K562 (cell line): ENCODE measurements at regions not wholly inside any gene's neighbourhood (a gene's known extent, or its start where the extent isn't known, plus 50 kb on each side); places are given as distances from the start of the nearest gene placed in this dataset.

Experiments
- ATAC-seq: fragments of 200-7000 bp; cut with Tn5 transposase; 3 replicates; pipeline ENCODE4 v1.9.1; 2020; ENCODE audit warnings: moderate library complexity
- BruUV-seq: library from RNA; stranded (reverse); fragments of 400-500 nt; replicated peaks from 2 replicates; lab custom pipeline; 2021; lab: Mats Ljungman, UMichigan
- CTCF ChIA-PET: fragments of 300-600 bp; formaldehyde crosslinking; extraction: SDS; loops from one replicate; lab custom pipeline; 2021; ENCODE audit warnings: low intra/inter-chr PET ratio; lab: Yijun Ruan, JAX
- POLR2A ChIA-PET: fragments of 300-600, 350-650 bp; sonication (Branson Sonifier 250); formaldehyde crosslinking; extraction: SDS; loops from one replicate; lab custom pipeline; 2021; ENCODE audit warnings: antibody characterized with exemption, inconsistent platforms; lab: Yijun Ruan, JAX
- DNase-seq, 4 experiments: peaks; one replicate each; pipeline versions ENCODE4 v3.0.0 to v3.0.0-alpha.2; 2011 to 2018; ENCODE audit warnings: low spot score in 3 of 4, mixed read lengths in 3 of 4; ENCODE audit errors: extremely low read depth in 1 of 4
- FAIRE-seq: peaks from 2 replicates; lab custom pipeline; 2011; peaks lifted over from hg19 to GRCh38; lab: Jason Lieb, UNC
- H2AFZ ChIP-seq: 2 replicates; pipeline ENCODE4 v1.6.0; 2011; ENCODE audit warnings: low read depth, low read length, control low read depth, inconsistent platforms
- H3K27ac ChIP-seq: fragments of 200-600 bp; 3 replicates; pipeline ENCODE4 v1.8.0; 2011; ENCODE audit warnings: low read depth, mild to moderate bottlenecking, control low read depth, inconsistent platforms, low read length, moderate library complexity, mixed read lengths; ENCODE audit errors: extremely low read depth
- H3K27me3 ChIP-seq, 2 experiments: fragments of 300-600 bp in 1 of 2; 2 replicates in 1 of 2; 3 replicates in 1 of 2; pipeline versions ENCODE4 v1.6.0 to v1.8.0; 2011; ENCODE audit warnings: inconsistent platforms in 2 of 2, low read length in 2 of 2, mild to moderate bottlenecking in 1 of 2, mixed read lengths in 1 of 2, moderate library complexity in 1 of 2; ENCODE audit not compliant: control insufficient read depth in 2 of 2, insufficient read depth in 2 of 2
- H3K36me3 ChIP-seq: fragments of 300-600 bp; 3 replicates; pipeline ENCODE4 v1.8.0; 2011; ENCODE audit warnings: mild to moderate bottlenecking, low read length, inconsistent platforms; ENCODE audit not compliant: control insufficient read depth, insufficient read depth
- H3K4me1 ChIP-seq, 2 experiments: fragments of 200-600 bp in 1 of 2; replicated peaks in 1 of 2; 2 replicates in 1 of 2; 3 replicates in 1 of 2; pipeline versions ENCODE4 v1.5.1 to v1.8.0; 2011; ENCODE audit warnings: inconsistent platforms in 2 of 2, low read length in 2 of 2, mild to moderate bottlenecking in 1 of 2, mixed read lengths in 1 of 2, moderate library complexity in 1 of 2; ENCODE audit not compliant: control insufficient read depth in 2 of 2, insufficient read depth in 2 of 2
- H3K4me2 ChIP-seq: 2 replicates; pipeline ENCODE4 v1.6.1; 2011; ENCODE audit warnings: low read length, control low read depth, inconsistent platforms, mixed read lengths; ENCODE audit not compliant: insufficient read depth
- H3K4me3 ChIP-seq: fragments of 200-600 bp; sonication (generic), shearing (Covaris generic); 2 replicates; pipeline ENCODE4 v1.5.1; 2016; ENCODE audit warnings: control low read depth, inconsistent platforms
- H3K79me2 ChIP-seq: fragments of 200-600 bp; 3 replicates; pipeline ENCODE4 v1.8.0; 2011; ENCODE audit warnings: low read length, inconsistent platforms; ENCODE audit not compliant: control insufficient read depth, insufficient read depth
- H3K9ac ChIP-seq, 2 experiments: 2 replicates each; pipeline versions ENCODE4 v1.6.0 to v1.6.1; 2011; ENCODE audit warnings: low read depth in 2 of 2, low read length in 2 of 2, control low read depth in 1 of 2, inconsistent platforms in 1 of 2, mild to moderate bottlenecking in 1 of 2, mixed read lengths in 1 of 2; ENCODE audit not compliant: insufficient read depth in 1 of 2
- H3K9me1 ChIP-seq: one replicate; pipeline ENCODE4 v1.6.0; 2011; ENCODE audit warnings: inconsistent platforms, mild to moderate bottlenecking, low read length, moderate library complexity; ENCODE audit not compliant: control insufficient read depth, insufficient read depth
- H3K9me3 ChIP-seq: replicated peaks from 2 replicates; pipeline ENCODE4 v1.5.1; 2011; ENCODE audit warnings: low read depth, low read length, inconsistent platforms; ENCODE audit not compliant: control insufficient read depth, insufficient read depth
- H4K20me1 ChIP-seq: replicated peaks from 2 replicates; pipeline ENCODE4 v1.6.1; 2011; ENCODE audit warnings: low read length, inconsistent platforms, mixed read lengths; ENCODE audit not compliant: control insufficient read depth, insufficient read depth
- CBFA2T2 ChIP-seq: fragments of 450-650 bp; conservative IDR thresholded peaks from 2 replicates; pipeline ENCODE4 v1.6.1; 2017; ENCODE audit warnings: mild to moderate bottlenecking
- FOXM1 ChIP-seq, 2 experiments: fragments of 450-650 bp in 1 of 2; sonication (generic) in 1 of 2; formaldehyde crosslinking in 1 of 2; IDR thresholded peaks; 2 replicates each; pipeline versions ENCODE4 v1.6.1 to v1.9.0; 2017 to 2022; ENCODE audit warnings: low read depth in 2 of 2, mild to moderate bottlenecking in 2 of 2, missing genetic modification reagents in 1 of 2, moderate library complexity in 1 of 2
- NCOA4 ChIP-seq: fragments of 450-650 bp; IDR thresholded peaks from 2 replicates; pipeline ENCODE4 v1.6.1; 2018; ENCODE audit warnings: mild to moderate bottlenecking; ENCODE audit not compliant: partially characterized antibody
- SAFB2 ChIP-seq: fragments of 200-400 bp; formaldehyde crosslinking; IDR thresholded peaks from 2 replicates; pipeline ENCODE4 v1.6.1; 2018; ENCODE audit warnings: borderline replicate concordance, low read length, low read depth, moderate library complexity; ENCODE audit not compliant: severe bottlenecking
- SREBF2 ChIP-seq: sonication (generic); formaldehyde crosslinking; IDR thresholded peaks from 2 replicates; pipeline ENCODE4 v1.4.0; 2020; ENCODE audit warnings: mild to moderate bottlenecking, missing genetic modification reagents
- SRSF1 ChIP-seq: fragments of 200-400 bp; formaldehyde crosslinking; IDR thresholded peaks from 2 replicates; pipeline ENCODE4 v1.6.1; 2017; ENCODE audit warnings: mild to moderate bottlenecking, low read depth, low read length, moderate library complexity
- ZKSCAN1 ChIP-seq: fragments of 150-350 bp; IDR thresholded peaks from 2 replicates; pipeline ENCODE4 v1.6.1; 2016; ENCODE audit warnings: low read depth, low read length
- ZNF12 ChIP-seq: sonication (generic); formaldehyde crosslinking; IDR thresholded peaks from 2 replicates; pipeline ENCODE4 v1.4.0; 2020; ENCODE audit warnings: mild to moderate bottlenecking, missing genetic modification reagents
- ZNF280A ChIP-seq: fragments of 450-650 bp; IDR thresholded peaks from 2 replicates; pipeline ENCODE4 v1.6.1; 2018; ENCODE audit warnings: mild to moderate bottlenecking, low read depth; ENCODE audit not compliant: partially characterized antibody
- ZNF398 ChIP-seq: fragments of 250-450 bp; sonication (Bioruptor Pico); IDR thresholded peaks from 2 replicates; pipeline ENCODE4 v1.8.0; 2021; ENCODE audit warnings: moderate library complexity, mild to moderate bottlenecking, inconsistent platforms
- ZNF785 ChIP-seq: fragments of 250-450 bp; sonication (Bioruptor Pico); IDR thresholded peaks from 2 replicates; pipeline ENCODE4 v1.4.0; 2020; ENCODE audit warnings: mild to moderate bottlenecking
- WGBS: fragments of 100-300 bp; shearing (Covaris generic); methylation state at CpG from one replicate; pipeline ENCODE4 v1.1.6; 2016; ENCODE audit warnings: low coverage, mixed read lengths; ENCODE audit not compliant: insufficient coverage; ENCODE audit errors: missing lambda C conversion rate; 5-methylcytosine and 5-hydroxymethylcytosine counted together
- in situ Hi-C: fragments of 300-500 bp; cut with MboI; formaldehyde crosslinking; loops from 4 replicates; pipeline ENCODE4 v1.15.0; 2018; ENCODE audit warnings: inconsistent platforms, mixed read lengths
- intact Hi-C: fragments of 100-400 bp; cut with micrococcal nuclease; formaldehyde crosslinking; loops from 2 replicates; pipeline ENCODE4 v1.14.2; 2022
- TF ChIP-seq, protein P1 (sequence below): fragments of 450-650 bp; IDR thresholded peaks from one replicate; pipeline ENCODE4 v1.6.1; 2018; ENCODE audit warnings: mild to moderate bottlenecking, moderate library complexity; ENCODE audit not compliant: partially characterized antibody

DNA sequence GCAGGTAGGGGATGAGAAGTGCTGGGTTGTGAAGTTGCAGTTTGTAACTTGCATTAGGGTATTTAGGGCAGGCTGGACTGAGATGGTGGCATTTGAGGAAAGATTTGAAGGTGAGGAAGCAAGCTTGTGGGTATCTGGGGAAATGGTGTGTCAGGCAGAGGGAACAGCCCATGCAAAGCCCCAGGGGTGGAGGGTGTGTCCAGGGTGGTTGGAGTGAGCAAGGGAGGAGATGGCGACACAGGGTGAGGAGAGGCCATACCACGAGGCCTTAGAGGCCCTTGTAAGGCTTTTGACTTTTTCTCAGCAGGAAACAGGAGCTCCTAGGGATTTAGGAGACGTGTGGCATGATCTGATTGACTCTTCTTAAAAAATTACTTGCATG, 136.9 kb downstream of the NUAK1 start:
- Histone ChIP-seq H3K9ac (no peak overlapping the region), H3K4me3 (no peak overlapping the region), H3K4me2 (no peak overlapping the region), H2AFZ (no peak overlapping the region), H3K27me3 (no peaks in the 10 kb centered on the region), H3K36me3 (no peaks in the 10 kb centered on the region), H3K4me1 (no peaks in the 10 kb centered on the region), H3K27ac (no peak overlapping the region), H3K79me2 (no peaks in the 10 kb centered on the region), H3K9me1 (no peaks in the 10 kb centered on the region), H3K9me3 (no peaks in the 10 kb centered on the region), H4K20me1 (no peaks in the 10 kb centered on the region)
- POLR2A ChIA-PET = no interaction called here
- CTCF ChIA-PET = no interaction called here
- FAIRE-seq = no peak
- no peak for TF ChIP-seq ZNF398 (CRISPR knock-in tag)
- no peak for TF ChIP-seq FOXM1 (IDR thresholded peaks at IDR 0.05; ENCODE audit: low read depth)
- no peak for TF ChIP-seq FOXM1 (CRISPR knock-in tag; IDR thresholded peaks at IDR 0.05; ENCODE audit: low read depth)
- BruUV-seq = no TSS peak
- intact Hi-C loops (no loop called here), in situ Hi-C loops (no loop called here)
- no peak for ATAC-seq
- WGBS = 0% methylated on average over 3 of the region's 3 CpGs
- DNase-seq = no peak

- no peaks in the 10 kb centered on the region for H4K20me1 ChIP-seq
- CTCF ChIA-PET = no interaction called here
- no peak overlapping the region for H3K27ac ChIP-seq
- WGBS = 5% methylated on average over 3 of the region's 3 CpGs
- POLR2A ChIA-PET = no interaction called here
- in situ Hi-C loops (no loop called here), intact Hi-C loops (no loop called here)
- no peaks in the 10 kb centered on the region for H3K9me3 ChIP-seq
- DNase-seq (no peak), FAIRE-seq (no peak), ATAC-seq (no peak)
- no peaks in the 10 kb centered on the region for H3K79me2 ChIP-seq
- H3K27me3 ChIP-seq = no peaks in the 10 kb centered on the region
- H3K9me1 ChIP-seq = no peaks in the 10 kb centered on the region
- no peak overlapping the region for H3K4me2 ChIP-seq
- no peaks in the 10 kb centered on the region for H3K4me1 ChIP-seq
- no TSS peak for BruUV-seq
- no peaks in the 10 kb centered on the region for H3K36me3 ChIP-seq
- no peak overlapping the region for H3K4me3 ChIP-seq
- no peak overlapping the region for H2AFZ ChIP-seq
- H3K9ac ChIP-seq = no peak overlapping the region
- TF ChIP-seq ZNF785 (CRISPR knock-in tag) = no peak
- TF ChIP-seq SAFB2 = no peak
- TF ChIP-seq SREBF2 = no peak
- no peak for TF ChIP-seq SRSF1
- TF ChIP-seq ZKSCAN1 = no peak
- no peak for TF ChIP-seq NCOA4
- TF ChIP-seq, protein P1, sequence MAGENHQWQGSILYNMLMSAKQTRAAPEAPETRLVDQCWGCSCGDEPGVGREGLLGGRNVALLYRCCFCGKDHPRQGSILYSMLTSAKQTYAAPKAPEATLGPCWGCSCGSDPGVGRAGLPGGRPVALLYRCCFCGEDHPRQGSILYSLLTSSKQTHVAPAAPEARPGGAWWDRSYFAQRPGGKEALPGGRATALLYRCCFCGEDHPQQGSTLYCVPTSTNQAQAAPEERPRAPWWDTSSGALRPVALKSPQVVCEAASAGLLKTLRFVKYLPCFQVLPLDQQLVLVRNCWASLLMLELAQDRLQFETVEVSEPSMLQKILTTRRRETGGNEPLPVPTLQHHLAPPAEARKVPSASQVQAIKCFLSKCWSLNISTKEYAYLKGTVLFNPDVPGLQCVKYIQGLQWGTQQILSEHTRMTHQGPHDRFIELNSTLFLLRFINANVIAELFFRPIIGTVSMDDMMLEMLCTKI = no peak
- no peak for TF ChIP-seq CBFA2T2
- TF ChIP-seq ZNF280A = no peak
- TF ChIP-seq ZNF12 (CRISPR knock-in tag) = no peak
These were observed 135.5 kb downstream of the NUAK1 start for GRCh38 chr12:106003297-106003696.
